ENCODE measurements at regions not wholly inside any gene's neighbourhood (a gene's known extent, or its start where the extent isn't known, plus 50 kb on each side); places are given as distances from the start of the nearest gene placed in this dataset.

- dilution Hi-C loops (cut with MboI; ENCODE audit: extremely low pct_ligation_motif_present, low sequenced_read_pairs): no loop called here
- H3K79me2 ChIP-seq (ENCODE audit: control insufficient read depth, insufficient read depth, low read length): no peaks in the 10 kb centered on the region
- CTCF ChIA-PET: no interaction called here
- no peak for DNase-seq (ENCODE audit: low read depth, low spot score)
- no TSS peak for BruUV-seq (replicated peaks)
- POLR2A ChIA-PET: interaction anchor here (1.0 kb wide), 1 partner anchor 79 kb away, joined by 3 read pairs; no protein-coding TSS in a partner anchor
- H3K36me3 ChIP-seq (ENCODE audit: control insufficient read depth in 2 of 2, extremely low read depth in 1 of 2, insufficient read depth in 2 of 2, low read length in 2 of 2): no peaks in the 10 kb centered on the region
- no peaks in the 10 kb centered on the region for H4K20me1 ChIP-seq (replicated peaks; ENCODE audit: control insufficient read depth, extremely low read depth, insufficient read depth, low read length)
- H3K9ac ChIP-seq (replicated peaks; ENCODE audit: extremely low read depth, insufficient read depth, low read length): no peak overlapping the region
- no peaks in the 10 kb centered on the region for H3K9me1 ChIP-seq (replicated peaks; ENCODE audit: control insufficient read depth, extremely low read depth, insufficient read depth, low read length)
- H3K4me1 ChIP-seq (ENCODE audit: control insufficient read depth, extremely low read depth, insufficient read depth, low read length): no peaks in the 10 kb centered on the region
- TF ChIP-seq FOS (IDR thresholded peaks at IDR 0.05; ENCODE audit: borderline replicate concordance, insufficient read depth, low read length) (no peak), POLR2AphosphoS5 (IDR thresholded peaks at IDR 0.05; ENCODE audit: insufficient read depth, low read depth, low read length) (no peak), POLR2A (IDR thresholded peaks at IDR 0.05; ENCODE audit: low read depth, low read length) (no peak), GATA2 (IDR thresholded peaks at IDR 0.05; ENCODE audit: insufficient read depth, insufficient read length, low read depth, low read length) (no peak), CTCF (IDR thresholded peaks at IDR 0.05; ENCODE audit: extremely low read depth in 1 of 2, insufficient read depth in 1 of 2, low read depth in 1 of 2, low read length in 2 of 2) (no peak), JUN (IDR thresholded peaks at IDR 0.05; ENCODE audit: borderline replicate concordance, insufficient read depth, insufficient read length, low read depth) (no peak), EZH2 (IDR thresholded peaks at IDR 0.05; ENCODE audit: borderline replicate concordance, low read depth, low read length, severe bottlenecking) (no peak), MYC (IDR thresholded peaks at IDR 0.05; ENCODE audit: low read depth, low read length) (no peak)
- TF ChIP-seq, protein P1, sequence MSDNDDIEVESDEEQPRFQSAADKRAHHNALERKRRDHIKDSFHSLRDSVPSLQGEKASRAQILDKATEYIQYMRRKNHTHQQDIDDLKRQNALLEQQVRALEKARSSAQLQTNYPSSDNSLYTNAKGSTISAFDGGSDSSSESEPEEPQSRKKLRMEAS (IDR thresholded peaks at IDR 0.05; ENCODE audit: insufficient read depth, insufficient read length): no peak
- H3K27me3 ChIP-seq (ENCODE audit: control insufficient read depth in 2 of 2, insufficient read depth in 2 of 2, low read length in 2 of 2): no peaks in the 10 kb centered on the region
- H3K27ac ChIP-seq (ENCODE audit: insufficient read depth, low read depth, low read length): no peak overlapping the region
- no peak overlapping the region for H3K4me2 ChIP-seq (ENCODE audit: insufficient read depth, low read length)
- FAIRE-seq: no peak
- no peaks in the 10 kb centered on the region for H3K9me3 ChIP-seq (replicated peaks; ENCODE audit: control insufficient read depth, insufficient read depth, low read length)
- no peak overlapping the region for H3K4me3 ChIP-seq (replicated peaks in 1 of 3; ENCODE audit: insufficient read depth in 1 of 3, low read depth in 1 of 3, low read length in 3 of 3)
- intact Hi-C loops (cut with micrococcal nuclease): no loop called here
- no peak overlapping the region for H2AFZ ChIP-seq (ENCODE audit: low read depth, low read length)
Observed at GRCh38 chr4:72911316-72911715, 158.2 kb downstream of the COX18 start.
